ENCODE measurements at regions not wholly inside any gene's neighbourhood (a gene's known extent, or its start where the extent isn't known, plus 50 kb on each side); places are given as distances from the start of the nearest gene placed in this dataset.

GRCh38 chr4:84022564-84022963, 476.5 kb downstream of the NKX6-1 start:
- H4K8ac ChIP-seq (ENCODE audit: low read depth in 2 of 2, low read length in 2 of 2): no peak overlapping the region
- no peaks in the 10 kb centered on the region for H3K4me1 ChIP-seq (ENCODE audit: control insufficient read depth, insufficient read depth, low read length)
- intact Hi-C loops (cut with micrococcal nuclease) (no loop called here), dilution Hi-C loops (cut with HindIII; ENCODE audit: low sequenced_read_pairs, unreplicated experiment) (no loop called here), in situ Hi-C loops (cut with MboI; ENCODE audit: low sequenced_read_pairs) (no loop called here)
- H4K20me1 ChIP-seq (ENCODE audit: insufficient read depth, low read length): no peaks in the 10 kb centered on the region
- no peak overlapping the region for H2AK5ac ChIP-seq (ENCODE audit: low read depth, low read length)
- ATAC-seq (ENCODE audit: low read depth): no peak
- ChIA-PET POLR2A (ENCODE audit: unreplicated experiment) (no interaction called here), CTCF (no interaction called here)
- H3K4me2 ChIP-seq (ENCODE audit: low read depth, low read length): no peak overlapping the region
- no peak overlapping the region for H3K4me3 ChIP-seq (ENCODE audit: insufficient read depth, low read depth, low read length)
- H2AFZ ChIP-seq (replicated peaks; ENCODE audit: low read length, poor library complexity): no peak overlapping the region
- no peak overlapping the region for H2BK5ac ChIP-seq (ENCODE audit: low read depth, low read length, poor library complexity, severe bottlenecking)
- no peaks in the 10 kb centered on the region for H3K79me1 ChIP-seq (ENCODE audit: low read depth in 1 of 2, low read length in 2 of 2)
- H3K18ac ChIP-seq (ENCODE audit: low read depth, low read length): no peak overlapping the region
- H3K56ac ChIP-seq (ENCODE audit: extremely low read depth, insufficient read depth, low read length): no peak overlapping the region
- H3K14ac ChIP-seq (replicated peaks; ENCODE audit: low read depth, low read length): no peak overlapping the region
- no peak overlapping the region for H3K9ac ChIP-seq (ENCODE audit: low read depth, low read length)
- no peak overlapping the region for H3K23ac ChIP-seq (ENCODE audit: low read depth, low read length)
- H4K91ac ChIP-seq (ENCODE audit: insufficient read depth, low read depth, low read length): no peak overlapping the region
- no peak overlapping the region for H2BK120ac ChIP-seq (ENCODE audit: low read depth, low read length)
- H3K27ac ChIP-seq (ENCODE audit: insufficient read depth, low read length): no peak overlapping the region
- H2BK15ac ChIP-seq (ENCODE audit: low read depth, low read length): no peak overlapping the region
- H3K9me3 ChIP-seq (ENCODE audit: control insufficient read depth, insufficient read depth, low read length): no peaks in the 10 kb centered on the region
- WGBS, 2 experiments (ENCODE audit: extremely low coverage in 2 of 2, insufficient read length in 1 of 2): no CpG with 5 or more reads among the region's 5 CpGs
- TF ChIP-seq CTCF (conservative IDR thresholded peaks at IDR 0.05; ENCODE audit: low read depth, low read length) (no peak), POLR2A (IDR thresholded peaks at IDR 0.05; ENCODE audit: low read depth, low read length) (no peak), FOS (IDR thresholded peaks at IDR 0.05; ENCODE audit: low read depth, low read length) (no peak), MAFK (IDR thresholded peaks at IDR 0.05; ENCODE audit: low read depth, low read length) (no peak)
- H3K9me1 ChIP-seq (ENCODE audit: insufficient read depth, low read length): no peaks in the 10 kb centered on the region
- no TSS peak for BruUV-seq (replicated peaks)
- H4K5ac ChIP-seq (ENCODE audit: low read depth, low read length): no peak overlapping the region
- no peak overlapping the region for H3K4ac ChIP-seq (ENCODE audit: low read depth, low read length)
- H3K36me3 ChIP-seq (ENCODE audit: control insufficient read depth, insufficient read depth, low read length): no peaks in the 10 kb centered on the region
- no peaks in the 10 kb centered on the region for H3K27me3 ChIP-seq (ENCODE audit: control insufficient read depth, insufficient read depth, low read length)
- no peak overlapping the region for H2BK20ac ChIP-seq (ENCODE audit: low read depth, low read length)
- DNase-seq: no peak
- no peak overlapping the region for H2AK9ac ChIP-seq (replicated peaks; ENCODE audit: low read depth, low read length, poor library complexity)

Measured in IMR-90 (cell line).